Testis (tissue), 2 donors: ENCODE measurements at regions not wholly inside any gene's neighbourhood (a gene's known extent, or its start where the extent isn't known, plus 50 kb on each side); places are given as distances from the start of the nearest gene placed in this dataset.

Source experiments
- POLR2A ChIP-seq: fragments of 450-650 bp; IDR thresholded peaks from one replicate; pipeline ENCODE4 v1.6.1; 2017; ENCODE audit warnings: antibody characterized with exemption, mild to moderate bottlenecking, moderate library complexity
- TF ChIP-seq, protein P1 (sequence below), 3 experiments: fragments of 450-650 bp in 2 of 3; fragments of 200-600 bp in 1 of 3; sonication (generic) in 1 of 3; IDR thresholded peaks; one replicate each; pipeline ENCODE4 v1.5.1; 2016 to 2019; ENCODE audit warnings: antibody characterized with exemption in 3 of 3, mild to moderate bottlenecking in 2 of 3, moderate library complexity in 1 of 3

DNA sequence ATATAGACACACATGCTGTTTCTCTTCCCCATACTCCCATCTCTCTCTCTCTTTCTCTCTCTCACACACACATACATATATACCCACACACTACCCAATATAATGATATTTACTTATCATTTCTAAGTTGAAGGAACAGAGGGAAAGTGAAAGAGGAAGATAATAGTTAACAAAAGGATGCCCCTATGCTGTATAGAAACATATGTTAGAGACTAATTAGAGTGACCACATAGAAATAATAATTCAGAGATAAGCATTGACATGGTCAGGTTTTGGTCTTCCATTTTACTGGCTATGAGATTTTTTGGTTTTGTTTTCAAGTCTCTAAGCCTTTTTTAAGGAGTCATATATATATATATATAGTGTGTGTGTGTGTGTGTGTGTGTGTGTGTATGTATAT lies 445.7 kb upstream of the CHORDC1 start:
- TF ChIP-seq, protein P1, sequence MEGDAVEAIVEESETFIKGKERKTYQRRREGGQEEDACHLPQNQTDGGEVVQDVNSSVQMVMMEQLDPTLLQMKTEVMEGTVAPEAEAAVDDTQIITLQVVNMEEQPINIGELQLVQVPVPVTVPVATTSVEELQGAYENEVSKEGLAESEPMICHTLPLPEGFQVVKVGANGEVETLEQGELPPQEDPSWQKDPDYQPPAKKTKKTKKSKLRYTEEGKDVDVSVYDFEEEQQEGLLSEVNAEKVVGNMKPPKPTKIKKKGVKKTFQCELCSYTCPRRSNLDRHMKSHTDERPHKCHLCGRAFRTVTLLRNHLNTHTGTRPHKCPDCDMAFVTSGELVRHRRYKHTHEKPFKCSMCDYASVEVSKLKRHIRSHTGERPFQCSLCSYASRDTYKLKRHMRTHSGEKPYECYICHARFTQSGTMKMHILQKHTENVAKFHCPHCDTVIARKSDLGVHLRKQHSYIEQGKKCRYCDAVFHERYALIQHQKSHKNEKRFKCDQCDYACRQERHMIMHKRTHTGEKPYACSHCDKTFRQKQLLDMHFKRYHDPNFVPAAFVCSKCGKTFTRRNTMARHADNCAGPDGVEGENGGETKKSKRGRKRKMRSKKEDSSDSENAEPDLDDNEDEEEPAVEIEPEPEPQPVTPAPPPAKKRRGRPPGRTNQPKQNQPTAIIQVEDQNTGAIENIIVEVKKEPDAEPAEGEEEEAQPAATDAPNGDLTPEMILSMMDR (IDR thresholded peaks at IDR 0.05): no peak
- TF ChIP-seq POLR2A: no peak
